Trophoblast cell (in vitro differentiated cells and primary cell): ENCODE measurements at regions not wholly inside any gene's neighbourhood (a gene's known extent, or its start where the extent isn't known, plus 50 kb on each side); places are given as distances from the start of the nearest gene placed in this dataset.

Experiments used
- DNase-seq, 2 donors: peaks; one replicate each; pipeline ENCODE4 v3.0.0-alpha.2; 2016
- H2AFZ ChIP-seq: 2 replicates; pipeline ENCODE4 v1.6.1; 2013; ENCODE audit warnings: low read length, moderate library complexity, mild to moderate bottlenecking; ENCODE audit not compliant: insufficient read depth, poor library complexity
- H2AK5ac ChIP-seq: 2 replicates; pipeline ENCODE4 v1.6.1; 2013; ENCODE audit warnings: mild to moderate bottlenecking, low read length
- H2BK120ac ChIP-seq: 2 replicates; pipeline ENCODE4 v1.6.1; 2013; ENCODE audit warnings: low read length, mild to moderate bottlenecking, moderate library complexity; ENCODE audit not compliant: insufficient read depth, poor library complexity
- H2BK12ac ChIP-seq: 2 replicates; pipeline ENCODE4 v1.6.1; 2013; ENCODE audit warnings: mild to moderate bottlenecking, low read length, moderate library complexity
- H2BK5ac ChIP-seq: 2 replicates; pipeline ENCODE4 v1.6.1; 2013; ENCODE audit warnings: low read length, low read depth, moderate library complexity, mild to moderate bottlenecking; ENCODE audit not compliant: poor library complexity
- H3K14ac ChIP-seq: 2 replicates; pipeline ENCODE4 v1.6.1; 2013; ENCODE audit warnings: mild to moderate bottlenecking, low read length
- H3K18ac ChIP-seq: 2 replicates; pipeline ENCODE4 v1.6.1; 2013; ENCODE audit warnings: mild to moderate bottlenecking, low read length
- H3K23ac ChIP-seq: 2 replicates; pipeline ENCODE4 v1.6.1; 2013; ENCODE audit warnings: low read length
- H3K27ac ChIP-seq: 2 replicates; pipeline ENCODE4 v1.5.1; 2013; ENCODE audit warnings: low read depth, mild to moderate bottlenecking, inconsistent platforms, low read length, moderate library complexity
- H3K27me3 ChIP-seq: 2 replicates; pipeline ENCODE4 v1.6.1; 2013; ENCODE audit warnings: inconsistent platforms, mild to moderate bottlenecking, low read length, moderate library complexity; ENCODE audit not compliant: insufficient read depth
- H3K36me3 ChIP-seq, 2 experiments: 1 replicate in 1 of 2; 2 replicates in 1 of 2; pipeline ENCODE4 v1.6.1; 2013; ENCODE audit warnings: low read length in 2 of 2, mild to moderate bottlenecking in 2 of 2, moderate library complexity in 1 of 2; ENCODE audit not compliant: insufficient read depth in 2 of 2, control insufficient read depth in 1 of 2
- H3K4ac ChIP-seq: 2 replicates; pipeline ENCODE4 v1.6.1; 2013; ENCODE audit warnings: low read depth, mild to moderate bottlenecking, low read length, moderate library complexity
- H3K4me1 ChIP-seq, 2 experiments: 1 replicate in 1 of 2; 2 replicates in 1 of 2; pipeline ENCODE4 v1.6.1; 2013; ENCODE audit warnings: low read length in 2 of 2, mild to moderate bottlenecking in 2 of 2, moderate library complexity in 1 of 2; ENCODE audit not compliant: insufficient read depth in 2 of 2, control insufficient read depth in 1 of 2
- H3K4me2 ChIP-seq: 2 replicates; pipeline ENCODE4 v1.6.1; 2013; ENCODE audit warnings: inconsistent platforms, mild to moderate bottlenecking, low read length, moderate library complexity
- H3K4me3 ChIP-seq: 2 replicates; pipeline ENCODE4 v1.5.1; 2013; ENCODE audit warnings: mild to moderate bottlenecking, low read depth, low read length, inconsistent platforms
- H3K79me1 ChIP-seq: one replicate; pipeline ENCODE4 v1.6.1; 2013; ENCODE audit warnings: low read length
- H3K79me2 ChIP-seq: 2 replicates; pipeline ENCODE4 v1.6.1; 2013; ENCODE audit warnings: low read length, mild to moderate bottlenecking; ENCODE audit not compliant: control insufficient read depth, insufficient read depth, poor library complexity
- H3K9ac ChIP-seq: 2 replicates; pipeline ENCODE4 v1.6.1; 2013; ENCODE audit warnings: mild to moderate bottlenecking, low read length
- H3K9me3 ChIP-seq: 2 replicates; pipeline ENCODE4 v1.6.1; 2013; ENCODE audit warnings: low read depth, mild to moderate bottlenecking, control low read depth, inconsistent platforms, low read length; ENCODE audit not compliant: insufficient read depth
- H4K12ac ChIP-seq: 2 replicates; pipeline ENCODE4 v1.6.1; 2013; ENCODE audit warnings: low read depth, mild to moderate bottlenecking, low read length, moderate library complexity
- H4K8ac ChIP-seq: 2 replicates; pipeline ENCODE4 v1.6.1; 2013; ENCODE audit warnings: low read depth, mild to moderate bottlenecking, low read length, moderate library complexity
- H4K91ac ChIP-seq: one replicate; pipeline ENCODE4 v1.6.1; 2013; ENCODE audit warnings: low read depth, mild to moderate bottlenecking, low read length, moderate library complexity
- WGBS: extraction: QIAGEN DNeasy Blood & Tissue Kit; methylation state at CpG from one replicate; pipeline ENCODE4 v1.1.7; 2013; ENCODE audit warnings: missing lambda C conversion rate; ENCODE audit not compliant: insufficient read length, insufficient coverage; ENCODE audit errors: extremely low coverage; 5-methylcytosine and 5-hydroxymethylcytosine counted together

DNA sequence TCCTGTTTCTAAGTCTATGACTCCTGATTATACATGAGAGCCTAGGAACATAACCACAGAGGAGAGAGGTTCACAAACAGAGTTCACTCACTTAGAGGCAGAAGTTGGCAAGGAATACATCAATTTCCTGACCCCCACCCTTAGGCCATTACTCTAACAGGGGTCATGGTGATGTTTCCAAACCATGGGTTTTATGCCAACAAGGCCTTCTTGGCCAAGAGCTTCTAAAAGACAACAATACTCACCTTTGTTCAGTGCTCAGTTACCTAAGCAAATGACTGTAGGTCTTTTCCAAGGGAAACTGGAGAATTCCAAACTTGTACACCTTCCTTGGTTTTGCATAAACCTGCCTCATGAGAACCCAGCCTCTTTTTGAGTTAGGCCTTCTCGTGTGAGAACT, 52.6 kb downstream of the ERICH4 start:
- Histone ChIP-seq H2BK5ac (no peak overlapping the region), H4K12ac (no peak overlapping the region), H3K4me1 (no peaks in the 10 kb centered on the region), H3K4ac (no peak overlapping the region), H3K27ac (no peak overlapping the region), H3K36me3 (no peaks in the 10 kb centered on the region), H3K18ac (no peak overlapping the region), H3K14ac (no peak overlapping the region), H2BK120ac (no peak overlapping the region), H3K4me2 (no peak overlapping the region), H2BK12ac (no peak overlapping the region), H3K4me3 (no peak overlapping the region), H4K91ac (no peak overlapping the region), H4K8ac (no peak overlapping the region), H3K79me1 (no peaks in the 10 kb centered on the region), H3K9ac (no peak overlapping the region), H2AK5ac (no peak overlapping the region), H3K27me3 (no peaks in the 10 kb centered on the region), H3K79me2 (no peaks in the 10 kb centered on the region), H3K9me3 (peaks cover 34% of the 10 kb centered on the region), H2AFZ (no peak overlapping the region), H3K23ac (no peak overlapping the region)
- DNase-seq: no peak
- no CpG with 5 or more reads among the region's 1 CpG for WGBS

DNA sequence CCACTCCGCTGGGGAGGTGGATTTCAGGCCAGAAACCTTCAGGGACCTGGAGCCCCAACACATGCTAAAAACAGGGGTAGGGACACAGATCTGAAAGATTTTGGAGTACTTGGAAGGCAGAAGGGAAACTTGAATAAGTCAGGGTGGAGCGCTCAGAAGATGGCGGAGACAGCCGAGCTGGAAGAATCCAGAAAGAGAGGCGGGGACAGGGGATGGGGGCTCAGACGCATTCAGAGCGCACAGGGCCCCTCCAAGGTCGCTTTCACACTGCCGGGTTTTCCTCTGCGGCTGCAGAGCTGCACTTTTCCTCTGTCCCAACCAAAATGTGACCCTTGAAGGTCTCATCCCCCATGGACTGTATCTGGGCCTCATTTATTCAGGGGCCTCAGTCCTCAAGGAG, 56.9 kb downstream of the ERICH4 start:
- Histone ChIP-seq H3K14ac (no peak overlapping the region), H2BK12ac (no peak overlapping the region)

DNA sequence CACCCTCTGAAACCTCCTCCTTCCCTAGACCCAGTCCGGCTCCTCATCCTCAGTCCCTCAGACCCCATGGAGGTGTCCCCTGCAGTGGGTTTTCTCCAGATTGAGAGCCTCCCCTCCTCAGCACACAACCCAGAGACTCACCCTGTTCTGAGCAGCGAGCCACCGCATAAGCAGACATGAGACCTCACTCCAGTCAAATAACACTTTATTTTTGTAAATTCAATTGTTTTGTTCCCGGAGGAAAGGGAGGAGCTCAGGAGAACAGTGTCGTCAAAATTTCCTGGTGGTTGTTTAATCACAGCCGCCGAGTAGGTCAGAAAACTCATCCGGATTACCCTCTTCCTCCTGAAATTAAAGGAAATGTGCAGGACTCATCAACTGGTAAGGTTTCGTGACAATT, 57.5 kb downstream of the ERICH4 start:
- no CpG with 5 or more reads among the region's 9 CpGs for WGBS
- Histone ChIP-seq H3K4ac (no peak overlapping the region), H3K27ac (no peak overlapping the region), H3K9me3 (peaks cover 32% of the 10 kb centered on the region), H2BK12ac (no peak overlapping the region), H3K23ac (no peak overlapping the region), H2AFZ (no peak overlapping the region), H3K79me1 (no peaks in the 10 kb centered on the region), H2BK120ac (no peak overlapping the region), H4K8ac (no peak overlapping the region), H3K4me1 (no peaks in the 10 kb centered on the region), H2BK5ac (no peak overlapping the region), H3K36me3 (no peaks in the 10 kb centered on the region), H3K27me3 (no peaks in the 10 kb centered on the region), H4K91ac (no peak overlapping the region), H3K18ac (no peak overlapping the region), H3K4me3 (no peak overlapping the region), H4K12ac (no peak overlapping the region), H2AK5ac (no peak overlapping the region), H3K79me2 (no peaks in the 10 kb centered on the region), H3K9ac (no peak overlapping the region), H3K14ac (no peak overlapping the region), H3K4me2 (no peak overlapping the region)
- no peak for DNase-seq

More for the DNA sequence above, 56.9 kb downstream of the ERICH4 start:
- H4K91ac ChIP-seq: no peak overlapping the region
- H3K79me2 ChIP-seq: no peaks in the 10 kb centered on the region
- no peak overlapping the region for H4K12ac ChIP-seq
- no peaks in the 10 kb centered on the region for H3K4me1 ChIP-seq
- no peaks in the 10 kb centered on the region for H3K27me3 ChIP-seq
- no peak overlapping the region for H2AFZ ChIP-seq
- H3K27ac ChIP-seq: no peak overlapping the region
- H3K4me2 ChIP-seq: no peak overlapping the region
- no peak overlapping the region for H2BK120ac ChIP-seq
- H3K4ac ChIP-seq: no peak overlapping the region
- H4K8ac ChIP-seq: no peak overlapping the region
- H3K18ac ChIP-seq: no peak overlapping the region
- no peak overlapping the region for H3K9ac ChIP-seq
- H2BK5ac ChIP-seq: no peak overlapping the region
- no peak overlapping the region for H2AK5ac ChIP-seq
- no peak overlapping the region for H3K23ac ChIP-seq
- no CpG with 5 or more reads among the region's 10 CpGs for WGBS
- no peak overlapping the region for H3K4me3 ChIP-seq
- H3K9me3 ChIP-seq: peaks cover 27% of the 10 kb centered on the region
- no peak for DNase-seq
- no peaks in the 10 kb centered on the region for H3K36me3 ChIP-seq
- no peaks in the 10 kb centered on the region for H3K79me1 ChIP-seq

DNA sequence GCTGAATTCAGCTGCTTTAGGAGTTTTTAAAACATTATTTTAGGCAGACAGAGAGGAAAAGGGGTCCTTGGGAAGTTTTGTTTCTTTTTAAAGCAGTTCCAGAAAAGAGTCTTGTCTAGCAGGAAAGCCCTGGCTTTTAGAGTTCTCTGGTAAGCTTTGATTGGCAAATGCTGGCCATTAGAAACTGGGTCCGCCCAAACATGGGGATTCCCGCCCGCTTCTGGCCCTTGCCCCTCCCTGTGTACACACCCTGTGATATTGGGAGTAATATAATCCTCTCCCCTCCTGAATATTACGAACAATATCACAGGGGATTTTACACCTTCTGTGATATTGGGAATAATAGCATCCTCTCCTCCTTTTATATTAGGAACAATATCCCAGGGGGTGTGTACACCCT, 58.9 kb downstream of the ERICH4 start:
- H3K4me2 ChIP-seq: no peak overlapping the region
- no peaks in the 10 kb centered on the region for H3K27me3 ChIP-seq
- no peak overlapping the region for H2AFZ ChIP-seq
- no peak overlapping the region for H2BK12ac ChIP-seq
- WGBS: no CpG with 5 or more reads among the region's 4 CpGs
- no peak overlapping the region for H3K23ac ChIP-seq
- H3K79me1 ChIP-seq: no peaks in the 10 kb centered on the region
- no peak overlapping the region for H3K9ac ChIP-seq
- no peak for DNase-seq
- H2BK120ac ChIP-seq: no peak overlapping the region
- no peaks in the 10 kb centered on the region for H3K4me1 ChIP-seq
- no peak overlapping the region for H2AK5ac ChIP-seq
- H3K4ac ChIP-seq: no peak overlapping the region
- no peak overlapping the region for H2BK5ac ChIP-seq
- no peak overlapping the region for H3K27ac ChIP-seq
- H4K91ac ChIP-seq: no peak overlapping the region
- no peaks in the 10 kb centered on the region for H3K36me3 ChIP-seq
- no peak overlapping the region for H3K14ac ChIP-seq
- no peak overlapping the region for H4K12ac ChIP-seq
- H3K4me3 ChIP-seq: no peak overlapping the region
- no peaks in the 10 kb centered on the region for H3K79me2 ChIP-seq
- no peak overlapping the region for H4K8ac ChIP-seq
- no peak overlapping the region for H3K18ac ChIP-seq
- peaks cover 30% of the 10 kb centered on the region for H3K9me3 ChIP-seq
